ENCODE measurements at regions not wholly inside any gene's neighbourhood (a gene's known extent, or its start where the extent isn't known, plus 50 kb on each side); places are given as distances from the start of the nearest gene placed in this dataset.

DNA sequence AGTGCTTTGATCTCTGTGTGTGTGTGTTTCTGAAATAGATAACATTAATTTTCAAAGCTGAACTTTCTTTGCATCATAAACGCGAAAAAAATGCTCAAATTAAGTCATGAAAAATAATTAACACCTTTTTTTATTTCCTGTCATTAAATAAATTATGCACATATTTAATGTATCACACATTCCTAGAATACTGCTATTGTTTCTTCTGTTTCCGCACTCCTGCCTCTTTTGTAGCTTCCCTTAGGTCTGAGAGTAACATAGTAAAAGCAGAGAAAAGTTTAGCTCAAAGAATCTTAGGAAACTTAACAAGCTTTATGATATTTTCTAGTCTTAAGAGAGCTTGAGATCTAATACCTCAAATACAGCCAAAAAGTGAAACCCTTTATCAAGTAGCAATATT lies 504.2 kb downstream of the JRKL start:
- TF ChIP-seq, protein P1, sequence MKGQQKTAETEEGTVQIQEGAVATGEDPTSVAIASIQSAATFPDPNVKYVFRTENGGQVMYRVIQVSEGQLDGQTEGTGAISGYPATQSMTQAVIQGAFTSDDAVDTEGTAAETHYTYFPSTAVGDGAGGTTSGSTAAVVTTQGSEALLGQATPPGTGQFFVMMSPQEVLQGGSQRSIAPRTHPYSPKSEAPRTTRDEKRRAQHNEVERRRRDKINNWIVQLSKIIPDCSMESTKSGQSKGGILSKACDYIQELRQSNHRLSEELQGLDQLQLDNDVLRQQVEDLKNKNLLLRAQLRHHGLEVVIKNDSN (IDR thresholded peaks at IDR 0.05; ENCODE audit: borderline replicate concordance, extremely low read length, insufficient read depth, low read depth, low read length): no peak
- no peak for TF ChIP-seq CBX5 (IDR thresholded peaks at IDR 0.05; ENCODE audit: low read depth)
- TF ChIP-seq, protein P2, sequence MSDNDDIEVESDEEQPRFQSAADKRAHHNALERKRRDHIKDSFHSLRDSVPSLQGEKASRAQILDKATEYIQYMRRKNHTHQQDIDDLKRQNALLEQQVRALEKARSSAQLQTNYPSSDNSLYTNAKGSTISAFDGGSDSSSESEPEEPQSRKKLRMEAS (IDR thresholded peaks at IDR 0.05; ENCODE audit: low read depth, low read length): no peak
- no peak for TF ChIP-seq CBFB (IDR thresholded peaks at IDR 0.05; ENCODE audit: low read depth)
- TF ChIP-seq, protein P3, sequence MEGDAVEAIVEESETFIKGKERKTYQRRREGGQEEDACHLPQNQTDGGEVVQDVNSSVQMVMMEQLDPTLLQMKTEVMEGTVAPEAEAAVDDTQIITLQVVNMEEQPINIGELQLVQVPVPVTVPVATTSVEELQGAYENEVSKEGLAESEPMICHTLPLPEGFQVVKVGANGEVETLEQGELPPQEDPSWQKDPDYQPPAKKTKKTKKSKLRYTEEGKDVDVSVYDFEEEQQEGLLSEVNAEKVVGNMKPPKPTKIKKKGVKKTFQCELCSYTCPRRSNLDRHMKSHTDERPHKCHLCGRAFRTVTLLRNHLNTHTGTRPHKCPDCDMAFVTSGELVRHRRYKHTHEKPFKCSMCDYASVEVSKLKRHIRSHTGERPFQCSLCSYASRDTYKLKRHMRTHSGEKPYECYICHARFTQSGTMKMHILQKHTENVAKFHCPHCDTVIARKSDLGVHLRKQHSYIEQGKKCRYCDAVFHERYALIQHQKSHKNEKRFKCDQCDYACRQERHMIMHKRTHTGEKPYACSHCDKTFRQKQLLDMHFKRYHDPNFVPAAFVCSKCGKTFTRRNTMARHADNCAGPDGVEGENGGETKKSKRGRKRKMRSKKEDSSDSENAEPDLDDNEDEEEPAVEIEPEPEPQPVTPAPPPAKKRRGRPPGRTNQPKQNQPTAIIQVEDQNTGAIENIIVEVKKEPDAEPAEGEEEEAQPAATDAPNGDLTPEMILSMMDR (IDR thresholded peaks at IDR 0.05 in 2 of 3, conservative IDR thresholded peaks at IDR 0.05 in 1 of 3; ENCODE audit: control insufficient read depth in 2 of 3, extremely low read depth in 1 of 3, insufficient read depth in 1 of 3, low read depth in 3 of 3, low read length in 3 of 3): no peak
- TF ChIP-seq CHD2 (IDR thresholded peaks at IDR 0.05; ENCODE audit: borderline replicate concordance, low read depth, low read length): no peak
- no peak for TF ChIP-seq HDGF (IDR thresholded peaks at IDR 0.05)
- TF ChIP-seq ZNF274 (IDR thresholded peaks at IDR 0.05; ENCODE audit: insufficient read depth, insufficient read length): no peak
- TF ChIP-seq SUPT20H (IDR thresholded peaks at IDR 0.05; ENCODE audit: borderline replicate concordance, control insufficient read depth, low read depth, low read length): no peak

Data from GM12878 (cell line).